ENCODE measurements at regions not wholly inside any gene's neighbourhood (a gene's known extent, or its start where the extent isn't known, plus 50 kb on each side); places are given as distances from the start of the nearest gene placed in this dataset.
"Not testable (repeated sequence)": the region's sequence is repeated elsewhere in the genome, so short reads cannot be mapped to it uniquely, and the experiment has no call there.

- H3K9ac ChIP-seq (ENCODE audit: extremely low read depth, insufficient read length, low read length); DNase-seq; H3K4me3 Mint-ChIP-seq; H2AFZ ChIP-seq (ENCODE audit: low read length); H3K4me2 ChIP-seq (ENCODE audit: insufficient read depth, insufficient read length, low read length); H3K23me2 ChIP-seq (ENCODE audit: insufficient read length, low read depth, low read length, poor library complexity, severe bottlenecking); H3K4me1 ChIP-seq (ENCODE audit: insufficient read depth, low read length); H3K9me3 ChIP-seq (ENCODE audit: control insufficient read depth, low read depth, low read length); H3K27me3 ChIP-seq (ENCODE audit: insufficient read depth, low read length); H2BK5ac ChIP-seq (ENCODE audit: insufficient read length, low read length); H3K18ac ChIP-seq (ENCODE audit: insufficient read length, low read depth, low read length); H3K23ac ChIP-seq (ENCODE audit: insufficient read length, low read depth, low read length); H3K27me3 Mint-ChIP-seq (ENCODE audit: low read depth); H3T11ph ChIP-seq (ENCODE audit: low read length); H2AK5ac ChIP-seq (ENCODE audit: insufficient read length, low read length); H2BK12ac ChIP-seq (ENCODE audit: insufficient read length, low read depth, low read length); H4K91ac ChIP-seq (ENCODE audit: insufficient read length, low read depth, low read length); H2BK20ac ChIP-seq (ENCODE audit: low read depth, low read length, poor library complexity, severe bottlenecking); H3K79me2 ChIP-seq (ENCODE audit: insufficient read depth, low read length); H3K27ac ChIP-seq (ENCODE audit: insufficient read length, low read depth, low read length); H3K56ac ChIP-seq (ENCODE audit: insufficient read length, low read depth, low read length); H2BK15ac ChIP-seq (ENCODE audit: low read depth, low read length); H4K8ac ChIP-seq (replicated peaks; ENCODE audit: insufficient read length, low read depth, low read length); H3K27ac Mint-ChIP-seq; H3K79me1 ChIP-seq (ENCODE audit: insufficient read depth, low read depth, low read length, poor library complexity, severe bottlenecking); H2BK120ac ChIP-seq (ENCODE audit: low read depth, low read length, poor library complexity, severe bottlenecking); H3K4ac ChIP-seq (ENCODE audit: low read depth, low read length); H3K4me1 Mint-ChIP-seq; H4K5ac ChIP-seq (ENCODE audit: insufficient read length, low read depth, low read length); H4K20me1 ChIP-seq (ENCODE audit: control insufficient read depth, insufficient read depth, insufficient read length); H3K14ac ChIP-seq (ENCODE audit: insufficient read depth, low read length): not testable (repeated sequence)
- Mint-ChIP-seq H3K36me3 (ENCODE audit: insufficient read depth in 1 of 3, low read depth in 3 of 3) (peaks cover 10 to 23% (median 12%) of the 10 kb centered on the region in 3 experiments; a peak in 6 of 7 replicates), H3K9me3 (peaks cover 20 to 33% of the 10 kb centered on the region in 2 experiments)
- WGBS (ENCODE audit: extremely low coverage, insufficient read length, low lambda C conversion rate), result no CpG with 5 or more reads among the region's 4 CpGs
These were observed 77.5 kb downstream of the SNX5 start for GRCh38 chr20:17891131-17891530.

Measured in H9 (cell line).